Panc1 (cell line): ENCODE measurements at regions not wholly inside any gene's neighbourhood (a gene's known extent, or its start where the extent isn't known, plus 50 kb on each side); places are given as distances from the start of the nearest gene placed in this dataset.

ENCODE experiments used
- ATAC-seq: fragments of 200-7000 bp; cut with Tn5 transposase; 2 replicates; pipeline ENCODE4 v1.9.1; 2020; ENCODE audit warnings: mild to moderate bottlenecking, moderate library complexity
- BruUV-seq: library from RNA; stranded (reverse); fragments of 400-500 nt; replicated peaks from 2 replicates; lab custom pipeline; 2021; lab: Mats Ljungman, UMichigan
- CTCF ChIA-PET: fragments of 300-600 bp; sonication (Branson Sonifier 250); formaldehyde crosslinking; loops from one replicate; lab custom pipeline; 2022; ENCODE audit warnings: antibody characterized with exemption; lab: Charles Lee
- POLR2A ChIA-PET: fragments of 300-600 bp; sonication (Branson Sonifier 250); formaldehyde crosslinking; loops from one replicate; lab custom pipeline; 2022; ENCODE audit warnings: antibody characterized with exemption; lab: Charles Lee
- DNase-seq: peaks from one replicate; pipeline ENCODE4 v3.0.0-alpha.2; 2010; ENCODE audit warnings: low read depth, low spot score
- H3K27ac ChIP-seq: 2 replicates; pipeline ENCODE4 v1.5.1; 2011; ENCODE audit warnings: mild to moderate bottlenecking, low read length, inconsistent platforms
- H3K27me3 ChIP-seq: fragments of 200-500 bp; sonication (Bioruptor generic); 2 replicates; pipeline ENCODE4 v1.6.0; 2014; ENCODE audit warnings: low read length, inconsistent platforms; ENCODE audit not compliant: control insufficient read depth, insufficient read depth
- H3K36me3 ChIP-seq: fragments of 200-500 bp; sonication (Bioruptor generic); 2 replicates; pipeline ENCODE4 v1.5.1; 2014; ENCODE audit warnings: inconsistent platforms, mild to moderate bottlenecking, low read length, moderate library complexity; ENCODE audit not compliant: control insufficient read depth, insufficient read depth
- H3K4me1 ChIP-seq: 2 replicates; pipeline ENCODE4 v1.5.1; 2011; ENCODE audit warnings: inconsistent platforms, mild to moderate bottlenecking, low read length, moderate library complexity; ENCODE audit not compliant: control insufficient read depth, insufficient read depth
- H3K4me3 ChIP-seq, 2 experiments: 2 replicates each; pipeline ENCODE4 v1.5.1; 2011 to 2012; ENCODE audit warnings: low read depth in 2 of 2, low read length in 2 of 2, mild to moderate bottlenecking in 2 of 2, inconsistent platforms in 1 of 2, moderate library complexity in 1 of 2
- H3K9me3 ChIP-seq: fragments of 200-500 bp; sonication (Bioruptor generic); 2 replicates; pipeline ENCODE4 v1.5.1; 2014; ENCODE audit warnings: low read depth, mild to moderate bottlenecking, inconsistent platforms, low read length, moderate library complexity; ENCODE audit not compliant: control insufficient read depth, insufficient read depth
- CTCF ChIP-seq: fragments of 450-650 bp; IDR thresholded peaks from 2 replicates; pipeline ENCODE4 v1.5.1; 2017; ENCODE audit warnings: mild to moderate bottlenecking
- POLR2AphosphoS5 ChIP-seq: IDR thresholded peaks from 2 replicates; pipeline ENCODE4 v1.6.1; 2012; ENCODE audit warnings: mild to moderate bottlenecking, low read depth, low read length, moderate library complexity
- REST ChIP-seq, 2 experiments: IDR thresholded peaks; 2 replicates each; pipeline ENCODE4 v1.6.1; 2011 to 2012; ENCODE audit warnings: low read depth in 2 of 2, control low read depth in 1 of 2, low read length in 1 of 2, mild to moderate bottlenecking in 1 of 2, moderate library complexity in 1 of 2; ENCODE audit not compliant: insufficient read depth in 1 of 2
- SIN3A ChIP-seq: IDR thresholded peaks from 2 replicates; pipeline ENCODE4 v1.6.1; 2012; ENCODE audit warnings: low read depth, mild to moderate bottlenecking, low read length, moderate library complexity, borderline replicate concordance; ENCODE audit not compliant: insufficient read depth
- TCF7L2 ChIP-seq: IDR thresholded peaks from 2 replicates; pipeline ENCODE4 v1.6.1; 2011; ENCODE audit warnings: mild to moderate bottlenecking, low read depth, low read length, inconsistent platforms
- in situ Hi-C: cut with HindIII; loops from 2 replicates; pipeline ENCODE4 v1.10.0; 2016; ENCODE audit warnings: low sequenced_read_pairs, low pct_unique_long_range_greater_than_20kb
- intact Hi-C: fragments of 100-400 bp; cut with micrococcal nuclease; formaldehyde crosslinking; loops from one replicate; pipeline ENCODE4 v1.10.0; 2022; ENCODE audit not compliant: unreplicated experiment

- Histone ChIP-seq H3K4me3 (no peak overlapping the region), H3K27me3 (no peaks in the 10 kb centered on the region), H3K9me3 (no peaks in the 10 kb centered on the region), H3K27ac (no peak overlapping the region), H3K36me3 (no peaks in the 10 kb centered on the region), H3K4me1 (no peaks in the 10 kb centered on the region)
- DNase-seq (no peak), ATAC-seq (no peak)
- intact Hi-C loops (no loop called here), in situ Hi-C loops (no loop called here)
- BruUV-seq: no TSS peak
- POLR2A ChIA-PET: no interaction called here
- CTCF ChIA-PET: no interaction called here
- TF ChIP-seq SIN3A (no peak), CTCF (no peak), POLR2AphosphoS5 (no peak), REST (IDR thresholded peaks at IDR 0.05; ENCODE audit: insufficient read depth in 1 of 2, low read depth in 2 of 2, low read length in 1 of 2) (no peak), TCF7L2 (no peak)
These were observed 170.2 kb upstream of the TRIM24 start for GRCh38 chr7:138289864-138290263.

- in situ Hi-C loops: no loop called here
- H3K4me1 ChIP-seq: no peaks in the 10 kb centered on the region
- DNase-seq: no peak
- TF ChIP-seq REST (IDR thresholded peaks at IDR 0.05; ENCODE audit: insufficient read depth in 1 of 2, low read depth in 2 of 2, low read length in 1 of 2) (no peak), POLR2AphosphoS5 (no peak), TCF7L2 (no peak), CTCF (no peak), SIN3A (no peak)
- H3K36me3 ChIP-seq: no peaks in the 10 kb centered on the region
- ATAC-seq: no peak
- no TSS peak for BruUV-seq
- no peaks in the 10 kb centered on the region for H3K27me3 ChIP-seq
- H3K9me3 ChIP-seq: no peaks in the 10 kb centered on the region
- H3K27ac ChIP-seq: no peak overlapping the region
- ChIA-PET POLR2A (no interaction called here), CTCF (no interaction called here)
- intact Hi-C loops: no loop called here
- no peak overlapping the region for H3K4me3 ChIP-seq
These were observed 167.1 kb upstream of the TRIM24 start for GRCh38 chr7:138292951-138293350.
